ENCODE measurements at regions not wholly inside any gene's neighbourhood (a gene's known extent, or its start where the extent isn't known, plus 50 kb on each side); places are given as distances from the start of the nearest gene placed in this dataset.

GRCh38 chr1:245041058-245041698 is 113.6 kb upstream of the KIF26B start:
- DNase-seq (ENCODE audit: low spot score) = peak; percentile 33

GRCh38 chr1:245039196-245039595 is 115.6 kb upstream of the KIF26B start:
- H3K27me3 Mint-ChIP-seq (ENCODE audit: insufficient read depth, low read depth) = no peaks in the 10 kb centered on the region
- Histone ChIP-seq H3F3A (ENCODE audit: low read depth) (peaks cover 20% of the 10 kb centered on the region), H3K79me2 (ENCODE audit: low read depth) (no peaks in the 10 kb centered on the region), H3K4me1 (peaks cover 16% of the 10 kb centered on the region), H4K20me1 (ENCODE audit: low read depth) (peaks cover 19% of the 10 kb centered on the region), H3K36me3 (peaks cover 6% of the 10 kb centered on the region), H3K9ac (no peak overlapping the region), H3K9me3 (ENCODE audit: low read depth) (no peaks in the 10 kb centered on the region), H3K27ac (no peak overlapping the region), H3K4me2 (no peak overlapping the region), H2AFZ (replicated peaks) (no peak overlapping the region), H3K4me3 (no peak overlapping the region), H3K27me3 (no peaks in the 10 kb centered on the region)
- no peak overlapping the region for H3K27ac Mint-ChIP-seq
- H3K9me3 Mint-ChIP-seq = peaks cover 13% of the 10 kb centered on the region
- no peak for DNase-seq (ENCODE audit: low spot score)
- H3K4me3 Mint-ChIP-seq = no peak overlapping the region
- TF ChIP-seq CTCF (IDR thresholded peaks at IDR 0.05) (no peak), EZH2phosphoT487 (IDR thresholded peaks at IDR 0.05) (no peak), EZH2 (IDR thresholded peaks at IDR 0.05) (no peak)
- peaks cover 5% of the 10 kb centered on the region for H3K36me3 Mint-ChIP-seq
- H3K4me1 Mint-ChIP-seq = peaks cover 16% of the 10 kb centered on the region

More at GRCh38 chr1:245041058-245041698, 113.6 kb upstream of the KIF26B start:
- H4K20me1 ChIP-seq (ENCODE audit: low read depth) = peaks cover 19% of the 10 kb centered on the region
- Mint-ChIP-seq H3K4me3 (no peak overlapping the region), H3K36me3 (peaks cover 5% of the 10 kb centered on the region), H3K9me3 (peaks cover 10% of the 10 kb centered on the region), H3K27me3 (ENCODE audit: insufficient read depth, low read depth) (no peaks in the 10 kb centered on the region), H3K27ac (peak overlapping the region; percentile 12), H3K4me1 (peaks cover 18% of the 10 kb centered on the region)
- H3K4me1 ChIP-seq = peaks cover 27% of the 10 kb centered on the region
- peaks cover 33% of the 10 kb centered on the region for H3F3A ChIP-seq (ENCODE audit: low read depth)
- peaks cover 6% of the 10 kb centered on the region for H3K36me3 ChIP-seq
- no peak overlapping the region for H3K4me3 ChIP-seq
- no peak overlapping the region for H3K27ac ChIP-seq
- H3K9me3 ChIP-seq (ENCODE audit: low read depth) = no peaks in the 10 kb centered on the region
- TF ChIP-seq CTCF (IDR thresholded peaks at IDR 0.05) = no peak
- H2AFZ ChIP-seq (replicated peaks) = no peak overlapping the region
- H3K9ac ChIP-seq = no peak overlapping the region
- peak overlapping the region; percentile 60 for H3K4me2 ChIP-seq
- H3K27me3 ChIP-seq = no peaks in the 10 kb centered on the region
- H3K79me2 ChIP-seq (ENCODE audit: low read depth) = no peaks in the 10 kb centered on the region

GRCh38 chr1:245036102-245036501 is 118.7 kb upstream of the KIF26B start:
- H3K4me3 Mint-ChIP-seq = no peak overlapping the region
- peaks cover 3% of the 10 kb centered on the region for H3K4me1 Mint-ChIP-seq
- H3K9ac ChIP-seq = no peak overlapping the region
- H3K79me2 ChIP-seq (ENCODE audit: low read depth) = no peaks in the 10 kb centered on the region
- H3K27me3 ChIP-seq = no peaks in the 10 kb centered on the region
- no peak for DNase-seq (ENCODE audit: low spot score)
- H3K36me3 ChIP-seq = peaks cover 6% of the 10 kb centered on the region
- peaks cover 6% of the 10 kb centered on the region for H3F3A ChIP-seq (ENCODE audit: low read depth)
- no peak overlapping the region for H3K4me3 ChIP-seq
- H3K27ac Mint-ChIP-seq = no peak overlapping the region
- TF ChIP-seq EZH2phosphoT487 (IDR thresholded peaks at IDR 0.05) (no peak), EZH2 (IDR thresholded peaks at IDR 0.05) (no peak), CTCF (IDR thresholded peaks at IDR 0.05) (no peak)
- no peak overlapping the region for H3K27ac ChIP-seq
- H3K27me3 Mint-ChIP-seq (ENCODE audit: insufficient read depth, low read depth) = no peaks in the 10 kb centered on the region
- peaks cover 13% of the 10 kb centered on the region for H3K9me3 Mint-ChIP-seq
- H4K20me1 ChIP-seq (ENCODE audit: low read depth) = peaks cover 5% of the 10 kb centered on the region
- H3K36me3 Mint-ChIP-seq = peaks cover 5% of the 10 kb centered on the region
- no peaks in the 10 kb centered on the region for H3K9me3 ChIP-seq (ENCODE audit: low read depth)
- peaks cover 6% of the 10 kb centered on the region for H3K4me1 ChIP-seq
- H3K4me2 ChIP-seq = no peak overlapping the region
- H2AFZ ChIP-seq (replicated peaks) = no peak overlapping the region
